IMR-90 (cell line): ENCODE measurements at regions not wholly inside any gene's neighbourhood (a gene's known extent, or its start where the extent isn't known, plus 50 kb on each side); places are given as distances from the start of the nearest gene placed in this dataset.

Source experiments
- CEBPB ChIP-seq: IDR thresholded peaks from 2 replicates; pipeline ENCODE4 v1.6.1; 2012; ENCODE audit warnings: low read depth, low read length, improper control_type of control experiment
- CHD1 ChIP-seq: IDR thresholded peaks from 2 replicates; pipeline ENCODE4 v1.6.1; 2012; ENCODE audit warnings: low read depth, low read length, improper control_type of control experiment
- CTCF ChIP-seq: conservative IDR thresholded peaks from 2 replicates; pipeline ENCODE4 v1.5.1; 2012; ENCODE audit warnings: mild to moderate bottlenecking, low read depth, low read length, improper control_type of control experiment
- MAFK ChIP-seq: IDR thresholded peaks from 2 replicates; pipeline ENCODE4 v1.6.1; 2012; ENCODE audit warnings: low read depth, low read length, improper control_type of control experiment
- MAZ ChIP-seq: IDR thresholded peaks from 2 replicates; pipeline ENCODE4 v1.6.1; 2012; ENCODE audit warnings: low read depth, mild to moderate bottlenecking, low read length, improper control_type of control experiment, moderate library complexity, borderline replicate concordance
- POLR2A ChIP-seq: IDR thresholded peaks from 2 replicates; pipeline ENCODE4 v1.6.1; 2012; ENCODE audit warnings: mild to moderate bottlenecking, low read depth, low read length
- RAD21 ChIP-seq: IDR thresholded peaks from 2 replicates; pipeline ENCODE4 v1.6.1; 2012; ENCODE audit warnings: low read length, improper control_type of control experiment
- SMC3 ChIP-seq: fragments of 150-350 bp; IDR thresholded peaks from 2 replicates; pipeline ENCODE4 v1.6.1; 2016; ENCODE audit warnings: low read depth, mild to moderate bottlenecking, antibody characterized with exemption, low read length, moderate library complexity
- USF2 ChIP-seq: fragments of 150-350 bp; IDR thresholded peaks from 2 replicates; pipeline ENCODE4 v1.6.1; 2017; ENCODE audit warnings: mild to moderate bottlenecking, antibody characterized with exemption, low read length, low read depth
- TF ChIP-seq, protein P1 (sequence below): fragments of 150-350 bp; IDR thresholded peaks from 2 replicates; pipeline ENCODE4 v1.6.1; 2016; ENCODE audit warnings: low read depth, mild to moderate bottlenecking, low read length, moderate library complexity, borderline replicate concordance

- no peak for TF ChIP-seq CTCF
- no peak for TF ChIP-seq SMC3
- no peak for TF ChIP-seq POLR2A
- no peak for TF ChIP-seq USF2
- no peak for TF ChIP-seq CEBPB
- TF ChIP-seq CHD1 = no peak
- TF ChIP-seq MAZ = no peak
- TF ChIP-seq, protein P1, sequence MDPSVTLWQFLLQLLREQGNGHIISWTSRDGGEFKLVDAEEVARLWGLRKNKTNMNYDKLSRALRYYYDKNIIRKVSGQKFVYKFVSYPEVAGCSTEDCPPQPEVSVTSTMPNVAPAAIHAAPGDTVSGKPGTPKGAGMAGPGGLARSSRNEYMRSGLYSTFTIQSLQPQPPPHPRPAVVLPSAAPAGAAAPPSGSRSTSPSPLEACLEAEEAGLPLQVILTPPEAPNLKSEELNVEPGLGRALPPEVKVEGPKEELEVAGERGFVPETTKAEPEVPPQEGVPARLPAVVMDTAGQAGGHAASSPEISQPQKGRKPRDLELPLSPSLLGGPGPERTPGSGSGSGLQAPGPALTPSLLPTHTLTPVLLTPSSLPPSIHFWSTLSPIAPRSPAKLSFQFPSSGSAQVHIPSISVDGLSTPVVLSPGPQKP = no peak
- no peak for TF ChIP-seq RAD21
- no peak for TF ChIP-seq MAFK
These were observed 172.9 kb downstream of the ZDHHC21 start for GRCh38 chr9:14520341-14520740.
